Germinal center (tissue), 1 donor: ENCODE measurements at regions not wholly inside any gene's neighbourhood (a gene's known extent, or its start where the extent isn't known, plus 50 kb on each side); places are given as distances from the start of the nearest gene placed in this dataset.

ENCODE experiments used
- DNase-seq: peaks from one replicate; pipeline ENCODE4 v3.0.0; 2012; ENCODE audit warnings: mixed read lengths, low spot score

DNA sequence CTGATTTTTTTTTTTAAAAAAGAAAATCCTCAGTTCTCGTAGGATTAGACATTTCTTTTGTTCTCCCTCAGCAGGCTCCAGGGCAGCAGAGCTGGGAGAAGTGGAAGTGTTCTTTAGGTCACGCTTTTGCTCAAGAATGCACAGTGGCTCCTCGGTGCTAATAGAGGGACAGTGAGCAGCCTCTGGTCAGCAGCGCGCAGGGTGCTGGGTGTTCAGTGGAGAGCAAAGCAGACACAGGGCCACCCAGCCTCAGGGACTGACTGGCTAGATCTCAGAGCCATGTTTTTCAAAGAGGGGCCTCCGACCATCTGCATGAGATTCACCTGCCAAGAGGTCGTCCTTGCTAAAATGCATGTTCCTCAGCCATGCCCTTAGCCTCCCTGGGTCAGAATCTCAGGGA is 218.8 kb downstream of the HAUS1 start:
- DNase-seq, result no peak

DNA sequence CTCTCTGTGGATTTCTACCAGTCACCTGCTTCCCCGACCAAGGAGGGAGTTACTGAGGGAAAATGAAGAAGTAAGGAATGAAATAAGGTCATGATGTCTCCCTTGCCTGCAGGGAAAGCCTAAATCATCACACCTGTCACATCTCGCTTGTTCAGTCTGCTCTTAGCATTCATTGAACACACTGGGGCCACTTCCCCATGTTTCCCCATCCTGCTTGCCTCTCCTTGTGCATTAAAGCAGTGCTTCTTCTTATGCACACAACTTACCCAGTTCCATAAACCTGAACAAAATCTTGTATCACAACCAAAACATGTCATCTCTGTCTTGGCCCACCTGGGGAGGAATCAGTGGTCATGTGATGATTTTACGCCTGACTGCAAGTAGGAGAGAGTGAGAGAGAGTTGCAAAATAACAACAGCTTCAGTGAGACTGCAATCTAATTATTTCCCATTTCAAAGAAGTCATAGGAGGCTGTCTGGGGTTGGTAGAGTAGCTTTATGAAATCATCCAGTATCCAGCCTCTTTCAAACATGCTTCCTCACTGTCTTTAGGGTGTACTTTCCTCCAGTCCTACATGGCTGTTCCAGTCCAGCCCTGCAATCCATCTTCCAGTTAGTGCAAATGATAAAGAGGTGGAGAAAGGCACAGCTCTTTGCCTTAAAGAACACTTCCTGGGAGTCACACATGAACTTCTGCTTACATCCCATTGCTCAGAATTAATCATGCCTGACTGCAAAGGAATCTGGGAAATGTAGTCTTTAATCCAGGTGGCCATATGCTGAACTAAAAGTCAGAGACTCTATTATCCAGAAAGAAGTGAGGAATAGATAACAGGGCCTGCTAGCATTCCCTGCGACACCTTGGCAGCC is 220.1 kb downstream of the HAUS1 start:
- no peak for DNase-seq

DNA sequence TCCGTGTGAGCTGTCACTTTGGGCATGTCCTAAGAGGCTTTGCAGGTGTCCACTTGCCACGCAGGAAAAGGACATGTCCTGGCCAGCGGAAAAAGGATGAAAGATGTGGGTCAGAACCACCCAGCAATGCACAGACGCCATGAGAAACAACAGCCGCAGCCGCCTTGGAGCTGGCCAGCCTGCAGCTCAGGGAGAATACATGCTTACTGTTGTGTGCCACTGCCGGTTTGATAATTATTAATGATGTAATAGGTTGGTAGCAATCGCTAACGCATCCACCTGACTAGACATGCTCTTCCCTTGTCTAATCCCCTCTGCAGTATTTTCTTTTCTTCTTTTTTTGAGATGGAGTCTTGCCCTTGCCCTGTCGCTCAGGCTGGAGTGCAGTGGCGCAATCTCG is 221.7 kb downstream of the HAUS1 start:
- no peak for DNase-seq

DNA sequence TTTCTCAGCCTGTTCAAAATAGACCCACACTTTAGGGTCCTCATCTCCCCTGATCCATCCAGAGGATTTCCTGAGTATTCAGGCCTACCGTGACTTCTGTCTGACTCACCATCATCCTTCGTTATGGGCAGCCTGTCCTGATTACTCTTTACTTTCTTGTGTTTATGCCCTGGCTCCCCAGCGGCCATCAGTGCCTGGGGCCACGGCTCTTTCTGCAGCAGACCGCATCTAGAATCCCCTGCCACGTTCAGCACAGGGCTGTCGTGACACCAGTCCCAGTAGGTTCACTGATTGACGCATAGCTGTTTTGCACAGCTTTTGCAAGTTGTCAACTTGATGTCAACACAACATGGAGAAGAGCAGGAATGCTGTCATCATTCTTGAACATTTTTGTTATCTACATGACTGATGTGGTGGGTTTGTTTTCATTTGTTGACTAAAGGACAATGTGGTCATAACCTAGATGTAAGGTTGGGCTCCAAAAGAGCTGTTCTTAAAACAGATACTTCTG is 225.6 kb downstream of the HAUS1 start:
- no peak for DNase-seq

DNA sequence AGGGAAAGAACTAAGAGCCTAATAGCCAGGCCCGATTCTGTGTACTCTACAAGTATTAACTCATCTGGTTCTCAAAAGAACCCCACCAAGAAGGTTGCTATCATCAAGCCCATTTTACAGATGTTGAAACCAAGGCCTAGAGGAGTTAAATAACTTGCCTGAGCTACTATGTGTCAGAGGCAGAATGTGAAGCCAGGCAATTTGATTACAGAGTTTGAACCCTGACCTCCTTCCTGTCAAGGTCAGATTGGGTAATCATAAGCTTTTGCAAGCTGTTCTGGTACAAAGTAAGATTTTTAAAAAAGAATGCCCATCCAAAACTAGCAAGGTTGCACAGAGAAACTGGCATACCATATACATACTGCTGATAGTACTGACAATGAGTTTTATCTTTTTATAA is 227.1 kb downstream of the HAUS1 start:
- no peak for DNase-seq

DNA sequence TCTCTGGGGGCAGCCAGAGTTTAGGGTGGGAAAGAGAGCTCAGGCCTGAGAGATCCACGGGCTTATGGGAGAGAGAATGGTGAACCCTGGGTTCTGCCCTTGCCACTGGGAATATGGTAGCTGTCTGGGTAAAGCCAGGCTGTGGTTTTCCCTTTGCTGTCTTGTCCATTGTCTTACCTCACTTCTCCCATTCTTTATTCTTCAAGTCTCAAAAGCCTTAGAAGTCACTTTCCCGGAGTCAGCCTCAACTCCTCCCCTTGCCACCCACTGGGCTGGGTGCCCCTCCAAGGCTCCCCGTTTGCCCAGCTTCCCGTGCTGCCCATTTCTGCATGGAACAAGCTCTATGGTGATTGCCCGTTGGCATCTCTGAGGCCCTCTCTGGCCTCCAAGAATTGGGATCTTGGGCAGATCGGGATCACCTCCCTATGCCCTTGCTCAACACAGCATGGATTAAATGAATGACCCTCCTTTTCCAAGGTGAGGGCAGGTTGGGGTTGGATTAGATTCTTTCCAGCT is 228.2 kb downstream of the HAUS1 start:
- no peak for DNase-seq

DNA sequence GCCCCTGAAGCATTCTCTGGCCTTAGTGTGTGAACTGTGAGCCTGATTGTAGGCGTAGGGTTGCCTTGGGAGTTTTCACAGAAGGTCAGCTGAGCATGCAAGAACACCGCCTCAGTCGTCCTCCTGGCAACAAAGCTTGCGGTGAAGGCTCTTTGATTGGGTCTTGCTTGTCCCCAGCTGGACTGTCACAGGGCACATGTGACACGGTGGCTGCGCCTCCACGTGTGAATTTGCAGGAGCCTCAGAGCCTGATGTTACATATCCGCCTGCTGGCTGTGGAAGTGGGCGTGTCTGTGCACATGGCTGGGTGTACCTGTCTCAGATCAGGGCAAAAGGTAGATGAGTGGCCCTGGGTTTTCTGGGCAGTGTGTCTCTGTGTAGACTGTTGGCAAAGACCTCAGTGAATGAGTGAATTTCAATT is 228.7 kb downstream of the HAUS1 start:
- no peak for DNase-seq

DNA sequence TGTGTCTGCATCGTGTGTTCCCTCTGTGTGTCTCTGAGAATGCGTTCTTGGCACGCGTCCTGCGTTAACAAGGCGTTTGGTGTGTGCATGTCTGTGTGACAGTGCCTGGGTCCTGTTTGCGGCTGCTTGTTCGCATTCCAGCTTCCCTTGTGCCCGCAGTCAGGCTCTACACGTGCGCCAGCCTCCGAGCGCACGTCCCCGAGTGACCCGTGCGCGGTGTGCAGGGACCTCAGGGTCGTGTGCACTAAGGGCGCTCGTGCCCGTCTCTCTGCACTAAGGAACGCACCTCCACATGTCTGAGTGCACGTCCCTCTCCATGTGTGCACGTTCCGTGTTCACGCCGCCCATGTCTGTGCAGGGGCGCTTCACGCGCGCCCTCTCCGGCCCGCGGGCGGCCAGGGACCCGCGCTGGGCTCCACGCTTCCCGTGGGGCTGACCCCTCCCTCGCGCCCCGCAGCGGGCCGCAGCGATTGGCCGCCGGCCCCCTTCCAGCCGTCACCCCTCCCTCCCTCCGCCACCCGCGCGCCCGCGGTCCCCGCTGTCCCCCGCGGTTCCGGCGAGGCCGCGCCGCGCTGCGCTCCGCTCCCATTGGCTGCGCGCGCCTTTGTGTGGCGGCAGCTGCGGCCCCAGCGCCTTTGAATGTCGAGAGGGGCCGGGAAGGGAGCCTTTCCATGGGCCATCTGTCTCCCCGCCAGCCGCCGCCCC is 229.4 kb downstream of the HAUS1 start:
- DNase-seq, result no peak

DNA sequence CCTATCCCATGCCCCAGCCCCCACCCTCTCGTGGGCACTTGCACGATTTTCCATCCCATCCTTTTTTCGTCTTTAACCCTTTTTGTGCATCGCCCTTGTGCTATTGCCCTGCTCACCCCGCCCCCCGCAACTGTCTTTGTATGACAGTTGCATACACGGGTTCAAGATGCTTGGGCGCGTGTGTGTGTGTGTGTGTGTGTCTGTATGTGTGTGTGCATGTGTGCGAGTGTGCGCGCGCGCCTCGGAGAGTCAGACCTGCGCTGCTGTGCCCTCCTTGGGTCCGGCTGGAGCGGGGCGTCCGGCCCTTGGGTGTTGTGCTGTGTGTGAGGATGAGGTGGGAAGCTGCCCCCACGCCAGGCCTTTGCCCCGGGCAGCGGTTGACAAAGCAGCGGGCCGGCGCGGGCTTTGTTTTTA is 230.7 kb downstream of the HAUS1 start:
- DNase-seq, result no peak

DNA sequence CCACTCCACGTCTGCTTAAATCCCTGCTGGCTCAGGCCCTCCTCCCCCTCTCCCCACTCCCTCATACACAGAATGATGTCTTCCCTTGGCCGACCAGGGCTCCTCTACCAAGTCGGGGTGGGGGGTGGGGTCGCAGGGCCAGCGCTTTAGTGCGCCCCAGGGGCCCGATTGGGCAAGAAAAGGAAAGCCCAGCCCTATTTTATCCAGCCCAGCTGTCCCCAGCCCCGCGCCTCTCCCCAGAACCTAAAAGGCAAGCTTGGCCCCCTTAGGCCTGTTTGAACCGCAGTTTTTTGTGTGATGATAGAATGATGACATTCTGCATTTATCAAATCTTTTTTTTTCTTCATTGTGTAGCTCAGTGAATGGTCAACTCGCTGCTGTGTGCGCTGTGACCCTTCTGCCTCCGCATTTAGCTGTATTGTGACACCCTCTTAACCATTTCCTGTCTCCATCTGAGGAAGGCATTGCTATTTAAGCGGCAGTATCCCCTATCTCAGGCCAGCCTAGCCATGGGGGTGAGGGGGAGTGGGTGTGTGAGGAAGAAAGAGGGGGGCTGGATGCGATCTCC is 231.4 kb downstream of the HAUS1 start:
- DNase-seq, result no peak

DNA sequence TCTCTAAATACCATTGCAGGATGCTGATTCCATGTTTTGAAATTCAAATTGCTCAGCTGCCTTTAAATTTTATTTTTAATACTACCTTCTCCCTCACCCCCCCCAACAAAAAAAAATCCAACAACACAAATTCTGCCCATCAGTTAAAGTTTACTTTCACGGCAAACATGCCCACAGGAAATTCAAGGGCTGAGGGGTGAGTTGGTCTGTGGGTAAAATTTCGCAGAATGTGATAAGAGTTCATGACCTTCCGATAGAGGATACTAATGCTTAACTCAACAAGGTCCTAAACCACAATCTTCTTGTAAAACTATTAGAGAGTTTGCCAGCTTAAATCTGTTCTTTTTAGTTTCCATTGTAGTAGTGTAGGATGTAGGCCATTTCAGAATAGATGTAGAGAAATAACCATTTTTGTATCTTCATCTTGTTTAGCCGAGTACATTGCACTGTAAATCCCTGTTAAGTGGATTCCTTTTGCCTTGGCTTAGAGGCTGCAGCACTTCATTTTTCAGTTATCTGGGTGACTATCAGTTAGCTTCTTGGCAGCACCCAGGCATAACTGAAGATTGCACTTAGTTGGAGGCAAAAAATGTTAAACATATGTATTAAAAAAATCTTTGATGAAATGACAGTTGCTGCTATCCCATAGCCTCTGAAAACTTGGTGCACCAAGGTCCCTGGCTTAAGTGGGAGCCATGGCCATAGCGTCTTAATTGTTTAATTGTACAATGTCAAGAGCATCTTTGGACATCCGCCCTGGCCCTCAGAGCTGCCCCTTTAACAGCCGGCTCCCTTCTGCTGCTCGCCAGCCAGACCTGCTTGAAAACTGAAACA is 232.3 kb downstream of the HAUS1 start:
- DNase-seq, result no peak

DNA sequence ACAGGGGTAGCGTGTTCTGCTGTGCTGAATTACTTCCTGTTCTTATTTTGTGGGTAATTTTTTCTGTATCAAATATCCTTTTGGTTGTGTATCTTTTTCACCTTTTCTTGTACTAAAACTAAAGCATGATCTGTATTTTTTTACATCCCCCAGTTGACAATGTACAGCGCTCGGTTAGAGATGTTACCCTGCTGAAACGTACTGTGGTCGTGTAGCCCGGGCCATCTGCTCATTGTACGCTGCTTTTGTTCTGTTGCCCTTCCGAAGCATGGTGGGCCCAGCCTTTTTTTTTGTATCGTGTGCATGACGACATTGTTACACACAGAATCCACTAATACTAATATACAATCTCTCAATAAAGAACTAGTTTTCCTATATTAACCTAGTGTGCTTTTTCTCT is 233.1 kb downstream of the HAUS1 start:
- no peak for DNase-seq

DNA sequence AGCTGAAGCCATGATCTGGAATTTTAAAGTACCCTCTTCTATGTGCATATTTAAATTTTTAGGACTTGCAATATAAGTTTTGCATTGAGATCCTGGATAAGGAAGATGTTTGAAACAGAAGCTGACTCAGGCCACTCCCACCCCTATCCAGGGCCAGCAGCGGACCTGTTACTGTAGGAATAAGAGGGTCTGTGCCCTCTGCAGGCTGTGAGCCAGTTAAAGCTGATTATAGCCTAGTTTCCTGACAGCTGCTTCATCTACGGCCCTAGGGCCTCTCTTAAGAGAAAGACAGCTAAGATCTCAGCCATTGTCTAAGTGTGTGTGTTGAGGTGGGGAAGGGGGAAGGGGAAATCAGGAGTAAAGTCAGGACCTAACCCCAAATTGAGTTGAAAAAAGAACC is 234.0 kb downstream of the HAUS1 start:
- no peak for DNase-seq

DNA sequence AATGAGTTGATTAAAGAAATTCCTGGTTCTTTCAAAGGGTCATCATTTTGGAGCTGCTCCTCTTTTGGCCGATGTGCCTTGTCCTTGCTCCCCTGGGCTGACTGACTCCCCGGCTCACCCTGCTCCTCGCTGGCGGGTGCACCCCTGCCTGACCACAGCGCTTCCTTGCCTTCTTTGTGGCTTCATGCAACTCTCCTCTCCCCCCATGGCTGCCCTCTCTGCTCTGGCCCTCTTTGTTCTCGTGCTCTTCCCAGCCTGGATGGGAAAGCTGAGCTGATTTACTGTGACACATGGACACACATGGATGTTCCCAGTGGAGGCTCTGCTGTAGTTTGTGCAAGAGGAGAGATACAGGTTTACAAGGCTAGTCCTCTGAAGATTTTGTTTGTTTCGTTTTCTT is 234.6 kb downstream of the HAUS1 start:
- DNase-seq, result no peak

DNA sequence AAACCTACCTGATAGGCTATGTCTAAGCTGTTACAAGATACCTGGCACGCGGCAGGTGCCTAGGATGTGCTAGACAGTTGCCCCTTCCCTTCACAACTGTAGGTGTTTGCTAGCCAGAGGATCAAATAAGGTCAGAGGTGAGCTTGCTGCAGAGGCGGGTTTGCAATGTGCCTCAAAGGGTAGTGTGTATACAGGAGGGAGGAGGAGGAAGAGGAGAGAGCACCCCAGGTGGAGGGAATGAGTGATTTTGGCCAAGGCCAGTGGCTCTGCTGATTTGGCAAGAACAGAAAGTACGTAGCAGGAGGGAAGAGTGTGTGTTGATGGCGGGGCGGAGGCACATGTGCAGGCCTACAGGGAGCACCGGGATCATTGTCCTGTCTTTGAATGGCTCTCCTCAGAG is 236.5 kb downstream of the HAUS1 start:
- DNase-seq, result no peak

DNA sequence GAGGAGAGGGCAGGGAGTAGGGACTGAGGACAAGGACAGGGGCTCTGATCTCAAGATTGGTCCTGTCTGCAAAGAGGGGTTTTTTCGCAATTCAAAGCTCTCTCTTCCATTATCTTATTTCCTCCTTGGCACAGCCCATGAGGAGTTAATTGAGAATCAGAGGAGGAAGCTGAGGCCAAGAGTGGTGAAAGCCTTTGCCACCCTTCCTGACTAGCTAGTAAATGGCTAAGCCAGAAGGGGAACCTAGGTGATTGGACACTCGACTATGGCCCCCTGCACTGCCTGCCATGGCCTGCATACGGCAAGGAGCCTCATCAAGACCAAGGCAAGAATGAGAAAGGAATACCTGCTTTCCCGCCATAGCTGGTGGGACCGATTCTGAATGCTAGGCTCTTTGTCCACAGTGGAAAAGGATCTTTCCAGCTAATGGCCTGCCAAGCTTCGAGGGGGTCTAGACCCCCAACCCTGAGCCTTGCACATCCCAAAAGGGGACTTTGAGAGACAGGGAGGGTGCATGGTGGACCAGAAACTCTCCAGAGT is 237.9 kb downstream of the HAUS1 start:
- DNase-seq, result no peak

DNA sequence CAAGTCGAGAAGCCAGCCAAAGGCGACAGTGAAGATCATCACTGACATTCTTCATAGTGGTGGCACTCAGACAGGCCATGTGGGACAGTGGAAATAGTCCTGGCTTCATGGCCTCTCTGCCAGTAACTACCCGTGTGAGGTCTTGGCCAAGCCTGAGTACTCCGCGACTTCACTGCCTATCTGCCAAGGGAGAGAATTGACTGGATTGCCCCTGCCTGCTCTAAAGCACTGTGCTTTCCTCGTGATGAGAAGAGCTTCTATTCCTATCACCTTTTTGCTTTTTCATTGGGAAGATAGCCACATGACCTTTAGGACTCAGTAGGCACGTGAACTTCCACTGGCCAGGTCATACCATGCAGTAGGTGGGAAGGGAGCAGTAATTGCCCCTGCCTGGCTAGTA is 239.3 kb downstream of the HAUS1 start:
- no peak for DNase-seq

DNA sequence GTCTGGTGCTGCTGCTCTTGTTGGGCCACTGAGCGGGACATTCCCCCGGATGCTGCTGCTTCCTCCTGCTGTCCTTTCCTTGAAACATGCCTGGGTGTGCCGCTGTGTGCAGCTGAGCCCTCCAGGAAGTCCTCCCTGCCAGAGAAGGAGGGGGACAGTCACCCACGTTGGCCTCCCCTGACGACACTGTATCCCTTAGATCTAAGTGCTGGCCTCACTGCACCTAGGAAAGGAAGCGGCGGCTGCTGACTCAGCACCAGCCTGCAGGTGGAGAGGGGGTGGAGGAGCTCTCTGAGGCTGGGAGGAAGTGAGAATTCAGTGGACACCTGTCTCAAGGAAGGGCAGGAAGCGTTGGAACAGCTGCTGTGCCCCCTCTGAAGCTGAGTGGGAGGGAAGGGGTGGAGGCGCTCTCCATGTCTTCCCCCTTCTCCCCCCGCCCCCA is 239.8 kb downstream of the HAUS1 start:
- DNase-seq, result peak; percentile 41

DNA sequence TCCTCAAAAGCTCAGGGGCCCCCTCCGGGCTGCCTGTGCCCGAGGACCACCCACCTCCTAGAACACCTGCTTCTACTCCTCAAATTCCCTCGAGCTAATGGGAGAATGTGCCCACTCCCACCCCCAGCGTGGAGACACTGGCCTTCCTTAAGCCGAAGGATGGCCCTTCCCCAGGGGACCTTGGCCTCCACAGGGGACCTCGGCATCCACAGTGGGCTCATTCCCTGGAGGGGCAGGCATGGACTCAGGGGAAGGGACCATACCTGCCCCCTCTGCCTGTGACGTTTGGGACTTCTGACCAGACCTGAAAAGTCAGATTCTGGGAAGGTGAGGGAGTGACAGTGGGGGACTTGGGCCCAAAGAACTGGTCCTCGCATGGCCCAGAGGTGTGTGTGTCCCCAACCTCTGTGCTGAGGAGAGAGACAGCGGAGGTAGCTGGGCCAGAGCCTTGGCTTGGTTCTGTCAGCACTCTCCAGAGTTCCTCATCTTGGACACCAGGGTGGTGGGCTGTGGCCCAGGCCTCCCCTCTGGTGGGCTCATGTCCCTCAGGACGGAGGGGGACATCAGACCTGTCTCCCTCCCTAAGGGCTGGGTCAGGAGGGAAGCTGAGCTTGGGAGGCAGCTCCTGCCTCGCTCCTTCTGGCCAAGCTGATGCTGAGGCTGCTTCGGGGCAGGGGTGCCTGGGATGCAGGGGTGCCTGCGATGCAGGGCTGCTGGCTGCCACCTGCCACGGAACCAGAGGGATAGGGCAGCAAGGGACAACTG is 240.4 kb downstream of the HAUS1 start:
- no peak for DNase-seq

DNA sequence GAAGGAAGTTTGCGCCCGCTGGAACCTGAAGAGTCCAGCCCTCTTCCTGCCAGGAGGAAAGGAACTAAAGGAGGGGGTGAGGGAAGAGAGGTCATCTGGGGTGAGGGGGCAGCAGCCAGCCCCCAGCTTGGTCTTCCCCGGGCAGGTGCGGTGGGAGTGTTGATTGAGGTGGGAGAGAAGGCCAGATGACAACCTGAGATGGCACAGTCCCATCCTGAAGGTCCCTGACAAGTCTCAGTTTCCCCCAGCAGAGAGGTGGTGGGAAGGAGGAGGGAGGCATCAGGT is 240.9 kb downstream of the HAUS1 start:
- no peak for DNase-seq

DNA sequence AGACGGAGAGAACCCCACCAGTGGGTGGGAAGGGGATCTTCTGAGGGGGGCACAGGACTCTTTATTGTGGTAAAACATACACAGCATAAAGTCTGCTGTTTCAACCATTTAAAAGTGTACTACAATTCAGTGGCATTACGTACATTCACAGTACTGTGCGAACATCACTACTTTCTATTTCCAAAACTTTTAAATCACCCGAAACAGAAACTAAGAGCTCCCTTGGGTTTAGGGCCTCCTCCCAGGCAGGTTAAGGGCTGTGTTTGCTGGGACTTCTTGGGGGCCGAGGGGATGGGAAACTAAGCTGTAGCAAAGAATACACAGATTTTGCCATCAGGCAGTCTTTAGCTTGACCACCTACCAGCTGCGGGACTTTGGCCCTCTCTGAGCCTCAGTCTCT is 242.0 kb downstream of the HAUS1 start:
- DNase-seq, result no peak
